PC-9 (cell line): ENCODE measurements at regions not wholly inside any gene's neighbourhood (a gene's known extent, or its start where the extent isn't known, plus 50 kb on each side); places are given as distances from the start of the nearest gene placed in this dataset.

Source experiments
- CTCF ChIP-seq: fragments of 200-600 bp; sonication (generic); conservative IDR thresholded peaks from 2 replicates; pipeline ENCODE4 v1.6.1; 2017; ENCODE audit warnings: mixed run types, antibody characterized with exemption, mild to moderate bottlenecking, moderate library complexity
- EZH2 ChIP-seq: fragments of 200-600 bp; sonication (generic); IDR thresholded peaks from 2 replicates; pipeline ENCODE4 v1.8.0; 2017; ENCODE audit warnings: antibody characterized with exemption, low read depth

- TF ChIP-seq CTCF (no peak), EZH2 (no peak)
These were observed 209.2 kb upstream of the STK17B start for GRCh38 chr2:196380575-196380974.
